Tibial nerve (tissue), 4 donors: ENCODE measurements at regions not wholly inside any gene's neighbourhood (a gene's known extent, or its start where the extent isn't known, plus 50 kb on each side); places are given as distances from the start of the nearest gene placed in this dataset.
A peak's percentile ranks its signal among the peaks of the same experiment; 100 is the strongest.
"Not testable (repeated sequence)": the region's sequence is repeated elsewhere in the genome, so short reads cannot be mapped to it uniquely, and the experiment has no call there.

Experiments used
- DNase-seq, 2 donors: peaks; one replicate each; pipeline ENCODE4 v3.0.0-alpha.2; 2019; ENCODE audit warnings: low spot score in 2 of 2
- H3K27ac ChIP-seq, 4 donors: fragments of 200-600 bp; sonication (generic) in 3 of 4; one replicate each; pipeline ENCODE4 v1.5.1; 2017 to 2019; ENCODE audit warnings: mild to moderate bottlenecking in 1 of 4
- H3K27me3 ChIP-seq, 2 donors: fragments of 200-600 bp; sonication (generic) in 1 of 2; one replicate each; pipeline versions ENCODE4 v1.5.1 to v1.6.0; 2017 to 2019
- H3K36me3 ChIP-seq, 3 donors: fragments of 200-600 bp; sonication (generic); one replicate each; pipeline ENCODE4 v1.5.1; 2018 to 2019
- H3K4me1 ChIP-seq, 4 donors: fragments of 200-600 bp; sonication (generic) in 3 of 4; one replicate each; pipeline ENCODE4 v1.5.1; 2017 to 2019
- H3K4me3 ChIP-seq, 4 donors: fragments of 200-600 bp; sonication (generic) in 3 of 4; one replicate each; pipeline ENCODE4 v1.5.1; 2017 to 2019; ENCODE audit warnings: mild to moderate bottlenecking in 1 of 4, moderate library complexity in 1 of 4
- H3K9me3 ChIP-seq, 4 donors: fragments of 200-600 bp; sonication (generic) in 3 of 4; one replicate each; pipeline ENCODE4 v1.5.1; 2017 to 2019
- CTCF ChIP-seq, 5 experiments: fragments of 200-600 bp in 3 of 5; fragments of 450-650 bp in 2 of 5; sonication (generic) in 3 of 5; IDR thresholded peaks; one replicate each; pipeline ENCODE4 v1.5.1; 2016 to 2019; ENCODE audit warnings: antibody characterized with exemption in 5 of 5, mild to moderate bottlenecking in 3 of 5, moderate library complexity in 2 of 5
- EP300 ChIP-seq, 2 donors: sonication (generic); formaldehyde crosslinking; IDR thresholded peaks; one replicate each; pipeline ENCODE4 v1.6.1; 2017; ENCODE audit warnings: antibody characterized with exemption in 2 of 2, mild to moderate bottlenecking in 1 of 2
- POLR2A ChIP-seq, 2 donors: fragments of 450-650 bp; IDR thresholded peaks; one replicate each; pipeline ENCODE4 v1.6.1; 2017; ENCODE audit warnings: antibody characterized with exemption in 2 of 2, mild to moderate bottlenecking in 2 of 2, moderate library complexity in 2 of 2
- WGBS, 2 donors: methylation state at CpG; one replicate each; pipeline ENCODE4 v1.1.5; 2018; 5-methylcytosine and 5-hydroxymethylcytosine counted together

GRCh38 chr7:68980011-68980410 lies 618.3 kb upstream of the AUTS2 start:
- Histone ChIP-seq H3K27me3 (no peaks in the 10 kb centered on the region), H3K4me1 (peaks cover 0 to 14% (median 0%) of the 10 kb centered on the region in 4 donors), H3K9me3 (no peaks in the 10 kb centered on the region), H3K36me3 (no peaks in the 10 kb centered on the region), H3K27ac (no peak overlapping the region), H3K4me3 (no peak overlapping the region)
- DNase-seq = no peak
- 29 to 44% methylated on average over 1 of the region's 1 CpG for WGBS, 2 donors
- TF ChIP-seq EP300 (IDR thresholded peaks at IDR 0.05) (no peak), CTCF (IDR thresholded peaks at IDR 0.05) (no peak), POLR2A (IDR thresholded peaks at IDR 0.05) (no peak)

- not testable (repeated sequence) for H3K36me3 ChIP-seq, H3K4me3 ChIP-seq, H3K27me3 ChIP-seq, H3K9me3 ChIP-seq, H3K27ac ChIP-seq
- H3K4me1 ChIP-seq = peaks cover 0 to 14% (median 0%) of the 10 kb centered on the region in 4 donors
- DNase-seq = peak in 1 of 2 donors; percentile 34
- WGBS, 2 donors = 22 to 52% methylated on average over 2 of the region's 2 CpGs
Observed at GRCh38 chr7:68980432-68980831, 617.8 kb upstream of the AUTS2 start.

- Histone ChIP-seq H3K4me3 (no peak overlapping the region), H3K27me3 (no peaks in the 10 kb centered on the region), H3K36me3 (no peaks in the 10 kb centered on the region), H3K27ac (no peak overlapping the region), H3K9me3 (peaks cover 0 to 14% (median 0%) of the 10 kb centered on the region in 4 donors), H3K4me1 (peaks cover 0 to 6% (median 0%) of the 10 kb centered on the region in 4 donors)
- 53 to 66% methylated on average over 7 of the region's 7 CpGs for WGBS, 2 donors
- TF ChIP-seq CTCF (IDR thresholded peaks at IDR 0.05) (no peak), EP300 (IDR thresholded peaks at IDR 0.05) (no peak), POLR2A (IDR thresholded peaks at IDR 0.05) (no peak)
- DNase-seq = no peak
Observed at GRCh38 chr7:68984306-68984705, 614.0 kb upstream of the AUTS2 start.

- H3K36me3 ChIP-seq = no peaks in the 10 kb centered on the region
- no peak overlapping the region for H3K27ac ChIP-seq
- TF ChIP-seq CTCF (IDR thresholded peaks at IDR 0.05) (no peak), EP300 (IDR thresholded peaks at IDR 0.05) (no peak), POLR2A (IDR thresholded peaks at IDR 0.05) (no peak)
- WGBS, 2 donors = 75 to 92% methylated on average over 3 of the region's 3 CpGs
- H3K4me3 ChIP-seq = no peak overlapping the region
- no peak for DNase-seq
- H3K4me1 ChIP-seq = no peaks in the 10 kb centered on the region
- peaks cover 0 to 10% (median 0%) of the 10 kb centered on the region in 4 donors for H3K9me3 ChIP-seq
- H3K27me3 ChIP-seq = no peaks in the 10 kb centered on the region
Observed at GRCh38 chr7:68994841-68995240, 603.4 kb upstream of the AUTS2 start.

- Histone ChIP-seq H3K4me1 (no peaks in the 10 kb centered on the region), H3K27me3 (no peaks in the 10 kb centered on the region), H3K36me3 (no peaks in the 10 kb centered on the region), H3K4me3 (no peak overlapping the region), H3K27ac (no peak overlapping the region), H3K9me3 (peaks cover 0 to 42% (median 8%) of the 10 kb centered on the region in 4 donors)
- WGBS, 2 donors = 90 to 94% methylated on average over 3 of the region's 3 CpGs
- TF ChIP-seq EP300 (IDR thresholded peaks at IDR 0.05) = no peak
- no peak for TF ChIP-seq CTCF (IDR thresholded peaks at IDR 0.05)
- TF ChIP-seq POLR2A (IDR thresholded peaks at IDR 0.05) = no peak
- DNase-seq = no peak
Observed at GRCh38 chr7:68998136-68998535, 600.1 kb upstream of the AUTS2 start.

GRCh38 chr7:69002416-69002815 lies 595.9 kb upstream of the AUTS2 start:
- Histone ChIP-seq H3K36me3 (no peaks in the 10 kb centered on the region), H3K27me3 (no peaks in the 10 kb centered on the region), H3K9me3 (peaks cover 0 to 39% (median 8%) of the 10 kb centered on the region in 4 donors), H3K27ac (no peak overlapping the region), H3K4me3 (no peak overlapping the region), H3K4me1 (no peaks in the 10 kb centered on the region)
- no peak for DNase-seq
- TF ChIP-seq CTCF (IDR thresholded peaks at IDR 0.05) = no peak
- no peak for TF ChIP-seq POLR2A (IDR thresholded peaks at IDR 0.05)
- no peak for TF ChIP-seq EP300 (IDR thresholded peaks at IDR 0.05)
